Activated CD4-positive, alpha-beta memory T cell treated with anti-CD3 and anti-CD28 coated beads for 36 hours (primary cell): ENCODE measurements at regions not wholly inside any gene's neighbourhood (a gene's known extent, or its start where the extent isn't known, plus 50 kb on each side); places are given as distances from the start of the nearest gene placed in this dataset.

Experiments used
- CTCF ChIA-PET: fragments of 350-600 bp; sonication (Branson Sonifier 250); formaldehyde crosslinking; loops from one replicate; lab custom pipeline; 2021; ENCODE audit warnings: antibody characterized with exemption, inconsistent platforms; lab: Charles Lee
- POLR2A ChIA-PET: fragments of 350-600 bp; sonication (Branson Sonifier 250); formaldehyde crosslinking; loops from one replicate; lab custom pipeline; 2021; ENCODE audit warnings: antibody characterized with exemption; lab: Charles Lee
- DNase-seq: peaks from one replicate; pipeline ENCODE4 v3.0.0-alpha.2; 2020
- H3K27ac Mint-ChIP-seq: one replicate; pipeline ENCODE4 v1.8.0; 2021; ENCODE audit warnings: mixed read lengths
- H3K27me3 Mint-ChIP-seq: one replicate; pipeline ENCODE4 v1.8.0; 2021; ENCODE audit warnings: mixed read lengths
- H3K36me3 Mint-ChIP-seq: one replicate; pipeline ENCODE4 v1.8.0; 2021; ENCODE audit warnings: mixed read lengths
- H3K4me1 Mint-ChIP-seq: one replicate; pipeline ENCODE4 v1.8.0; 2021; ENCODE audit warnings: low read depth, mixed read lengths
- H3K4me3 Mint-ChIP-seq: one replicate; pipeline ENCODE4 v1.8.0; 2021; ENCODE audit warnings: mild to moderate bottlenecking, mixed read lengths
- H3K9me3 Mint-ChIP-seq: one replicate; pipeline ENCODE4 v1.8.0; 2021; ENCODE audit warnings: mixed read lengths
- intact Hi-C: fragments of 100-400 bp; cut with micrococcal nuclease; formaldehyde crosslinking; loops from one replicate; pipeline ENCODE4 v1.15.1; 2023

DNA sequence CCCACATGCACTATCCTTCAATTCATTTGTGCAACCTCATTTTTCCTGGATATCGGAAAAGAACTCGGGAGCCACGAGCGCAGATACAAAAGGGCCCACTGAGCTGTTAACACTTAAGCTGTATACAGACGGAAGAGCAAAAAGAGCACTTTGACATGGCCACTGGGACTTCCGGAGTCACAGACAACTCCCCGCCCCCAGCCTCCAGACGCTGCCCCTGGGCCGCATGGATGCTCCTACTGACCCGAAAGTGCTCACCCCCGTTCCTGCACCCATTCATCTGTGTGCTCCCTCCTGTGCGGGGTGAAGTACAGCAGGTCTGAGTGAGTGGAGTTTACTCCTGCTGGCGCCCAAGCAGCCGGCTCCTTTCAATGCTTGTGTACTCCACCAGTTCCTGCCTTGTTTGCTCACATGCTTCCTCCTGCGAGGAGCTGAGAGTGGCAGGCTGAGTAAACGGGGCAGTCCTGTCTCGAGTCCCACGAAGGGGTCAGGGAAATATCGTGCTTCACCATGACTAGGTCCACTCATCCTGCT lies 901.0 kb upstream of the CTNND2 start:
- CTCF ChIA-PET, result no interaction called here

DNA sequence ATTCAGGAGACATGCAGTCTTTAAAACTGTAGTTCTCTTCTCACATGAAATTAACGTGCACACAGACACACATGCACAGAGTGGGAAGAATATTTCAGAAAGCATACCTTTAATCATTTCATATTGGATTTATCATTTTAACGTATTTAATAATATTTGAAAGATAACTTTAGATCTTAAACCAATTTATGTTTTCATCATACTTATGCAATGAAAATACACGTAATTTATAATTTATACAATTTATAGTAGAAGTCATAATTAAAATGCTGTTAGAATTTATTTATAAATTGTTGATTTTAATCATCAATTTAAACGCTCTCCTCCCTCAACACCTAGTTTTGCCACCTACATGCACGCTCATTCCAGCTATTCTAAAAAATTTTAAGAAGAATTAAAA lies 894.9 kb upstream of the CTNND2 start:
- peaks cover 21% of the 10 kb centered on the region for H3K9me3 Mint-ChIP-seq
- H3K27ac Mint-ChIP-seq, result no peak overlapping the region
- CTCF ChIA-PET, result no interaction called here
- POLR2A ChIA-PET, result no interaction called here
- no peak for DNase-seq
- intact Hi-C loops, result no loop called here
- H3K4me1 Mint-ChIP-seq, result no peaks in the 10 kb centered on the region
- no peak overlapping the region for H3K4me3 Mint-ChIP-seq
- no peaks in the 10 kb centered on the region for H3K36me3 Mint-ChIP-seq
- no peaks in the 10 kb centered on the region for H3K27me3 Mint-ChIP-seq

More for the DNA sequence above, 901.0 kb upstream of the CTNND2 start:
- DNase-seq, result no peak
- POLR2A ChIA-PET, result no interaction called here
- no peaks in the 10 kb centered on the region for H3K36me3 Mint-ChIP-seq
- H3K27me3 Mint-ChIP-seq, result no peaks in the 10 kb centered on the region
- no peaks in the 10 kb centered on the region for H3K4me1 Mint-ChIP-seq
- intact Hi-C loops, result no loop called here
- peaks cover 13% of the 10 kb centered on the region for H3K9me3 Mint-ChIP-seq
- H3K27ac Mint-ChIP-seq, result no peak overlapping the region
- H3K4me3 Mint-ChIP-seq, result no peak overlapping the region

DNA sequence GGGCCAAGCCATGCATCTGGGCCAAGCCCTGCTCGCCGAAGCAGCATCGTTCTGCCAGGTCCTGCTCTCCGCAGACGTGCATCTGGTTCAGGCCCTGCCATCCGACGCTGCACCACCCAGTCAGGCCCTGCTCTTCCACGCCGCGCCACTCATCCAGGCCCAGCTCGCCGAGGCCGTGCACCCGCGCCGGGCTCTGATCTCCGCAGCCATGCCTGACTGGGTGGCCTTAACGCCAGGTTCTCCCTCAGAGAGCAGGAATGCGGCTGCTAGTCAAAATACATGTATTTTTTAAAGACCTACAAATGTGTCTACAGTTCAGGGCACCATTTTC lies 891.1 kb upstream of the CTNND2 start:
- intact Hi-C loops, result no loop called here
- H3K27me3 Mint-ChIP-seq, result no peaks in the 10 kb centered on the region
- no peak for DNase-seq
- CTCF ChIA-PET, result no interaction called here
- H3K27ac Mint-ChIP-seq, result no peak overlapping the region
- peaks cover 20% of the 10 kb centered on the region for H3K9me3 Mint-ChIP-seq
- no peaks in the 10 kb centered on the region for H3K36me3 Mint-ChIP-seq
- H3K4me1 Mint-ChIP-seq, result no peaks in the 10 kb centered on the region
- H3K4me3 Mint-ChIP-seq, result no peak overlapping the region
- POLR2A ChIA-PET, result no interaction called here

DNA sequence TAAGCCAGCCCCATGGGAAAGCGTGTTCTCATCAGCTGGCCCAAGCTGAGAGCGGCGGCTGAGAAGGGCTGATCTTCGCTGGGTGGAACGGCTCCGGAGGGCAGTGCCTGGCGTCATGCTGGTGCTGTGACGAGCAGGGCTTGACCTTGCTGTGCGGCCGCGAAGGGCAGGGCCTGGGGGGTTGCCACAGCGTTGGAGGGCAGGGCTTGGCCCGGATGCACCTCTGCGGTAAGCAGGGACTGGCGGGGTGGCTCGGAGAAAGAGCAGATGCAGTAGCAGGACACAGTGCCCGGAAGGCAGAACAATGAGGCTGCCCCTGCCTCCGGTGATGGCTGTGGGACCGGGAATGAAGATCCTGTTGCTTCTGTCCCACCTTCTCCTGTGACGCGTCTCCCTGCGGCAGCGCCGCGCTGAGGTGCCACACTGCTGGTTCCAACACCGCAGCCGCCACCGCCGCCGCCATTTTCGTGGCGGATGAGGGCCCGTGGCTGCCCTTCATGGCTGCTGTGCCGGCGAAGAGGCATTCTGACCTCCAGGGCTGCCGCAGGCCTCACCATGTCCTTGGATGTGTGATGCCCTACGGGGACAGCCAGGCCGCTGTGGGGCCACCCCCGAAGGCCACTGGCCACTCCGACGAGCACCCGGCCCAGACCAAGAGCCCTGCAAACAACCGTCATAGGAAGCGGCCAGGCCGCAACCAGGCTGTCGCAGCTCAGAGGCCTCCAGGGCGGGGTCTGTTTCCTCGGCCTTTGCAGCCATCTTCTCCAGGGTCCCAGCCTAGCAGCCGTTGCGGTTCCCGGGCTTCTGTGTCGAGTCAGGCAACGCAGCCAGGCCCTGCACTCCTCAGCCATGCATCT lies 890.5 kb upstream of the CTNND2 start:
- ChIA-PET POLR2A (no interaction called here), CTCF (no interaction called here)
- H3K36me3 Mint-ChIP-seq, result no peaks in the 10 kb centered on the region
- H3K27ac Mint-ChIP-seq, result no peak overlapping the region
- peaks cover 20% of the 10 kb centered on the region for H3K9me3 Mint-ChIP-seq
- no peaks in the 10 kb centered on the region for H3K4me1 Mint-ChIP-seq
- no peaks in the 10 kb centered on the region for H3K27me3 Mint-ChIP-seq
- H3K4me3 Mint-ChIP-seq, result no peak overlapping the region
- intact Hi-C loops, result no loop called here
- no peak for DNase-seq

DNA sequence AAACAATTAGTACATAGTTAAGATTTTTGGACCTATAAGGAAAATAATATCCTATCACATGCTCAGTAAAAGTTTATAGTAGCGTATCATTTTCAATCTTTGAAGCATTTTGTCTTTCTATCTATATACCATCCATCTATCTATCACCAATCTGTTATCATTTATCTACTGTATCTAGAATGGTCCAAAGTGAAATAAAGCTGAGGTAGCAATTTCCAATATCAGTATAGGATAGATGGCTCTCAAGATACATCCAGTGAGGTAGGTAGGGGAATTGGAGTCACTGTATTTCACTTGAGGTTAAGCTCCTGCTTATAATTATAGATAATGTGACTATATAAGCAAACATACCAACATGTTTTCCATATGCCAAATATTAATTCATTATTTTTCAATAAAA lies 889.1 kb upstream of the CTNND2 start:
- Mint-ChIP-seq H3K4me3 (no peak overlapping the region), H3K27ac (no peak overlapping the region)
- intact Hi-C loops, result no loop called here

DNA sequence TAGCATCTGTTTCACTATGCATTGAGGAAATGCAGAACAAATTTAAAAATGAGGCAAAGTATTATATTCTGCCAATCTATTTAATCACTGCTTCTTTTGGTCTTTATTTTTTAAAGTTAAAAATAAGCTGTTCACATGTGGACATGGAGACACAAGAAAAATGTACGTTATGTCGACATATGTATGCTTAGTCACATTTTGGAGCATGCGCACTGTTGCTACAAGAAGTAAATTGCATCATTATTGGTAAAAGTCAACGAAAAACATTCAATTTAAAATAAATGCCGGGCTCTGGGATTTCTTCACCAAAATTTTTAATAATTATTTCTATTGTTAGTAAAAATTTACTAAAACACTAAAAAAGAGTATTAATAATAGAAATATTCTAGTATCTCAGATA lies 876.3 kb upstream of the CTNND2 start:
- no peaks in the 10 kb centered on the region for H3K36me3 Mint-ChIP-seq
- DNase-seq, result no peak
- ChIA-PET POLR2A (no interaction called here), CTCF (no interaction called here)
- H3K4me3 Mint-ChIP-seq, result no peak overlapping the region
- no peak overlapping the region for H3K27ac Mint-ChIP-seq
- peaks cover 16% of the 10 kb centered on the region for H3K9me3 Mint-ChIP-seq
- intact Hi-C loops, result no loop called here
- H3K27me3 Mint-ChIP-seq, result no peaks in the 10 kb centered on the region
- H3K4me1 Mint-ChIP-seq, result no peaks in the 10 kb centered on the region

More for the DNA sequence above, 889.1 kb upstream of the CTNND2 start:
- Mint-ChIP-seq H3K4me1 (no peaks in the 10 kb centered on the region), H3K27me3 (no peaks in the 10 kb centered on the region), H3K9me3 (peaks cover 26% of the 10 kb centered on the region), H3K36me3 (no peaks in the 10 kb centered on the region)
- DNase-seq, result no peak
- ChIA-PET POLR2A (no interaction called here), CTCF (no interaction called here)

DNA sequence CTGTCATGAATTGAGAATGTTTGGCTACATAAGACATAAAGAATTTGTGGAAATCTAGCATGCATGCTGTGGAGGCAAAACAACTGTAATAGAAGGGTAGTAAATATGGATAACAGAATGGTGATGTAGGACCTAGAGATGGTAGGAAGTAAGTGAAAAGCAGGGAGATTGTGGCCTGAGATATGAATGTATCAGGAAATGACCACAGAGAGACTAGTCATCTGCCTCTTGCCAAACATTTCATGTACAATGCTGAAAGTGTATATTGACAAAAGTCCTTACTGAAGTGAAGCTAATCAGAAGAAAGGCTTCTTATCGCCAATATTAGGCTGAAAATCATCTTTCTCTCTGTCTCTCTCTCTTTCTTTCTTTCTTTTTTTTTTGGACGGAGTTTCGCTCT lies 873.1 kb upstream of the CTNND2 start:
- Mint-ChIP-seq H3K4me3 (no peak overlapping the region), H3K36me3 (no peaks in the 10 kb centered on the region), H3K27ac (no peak overlapping the region), H3K4me1 (no peaks in the 10 kb centered on the region), H3K9me3 (peaks cover 22% of the 10 kb centered on the region), H3K27me3 (no peaks in the 10 kb centered on the region)
- POLR2A ChIA-PET, result no interaction called here
- intact Hi-C loops, result no loop called here
- DNase-seq, result no peak
- CTCF ChIA-PET, result no interaction called here

DNA sequence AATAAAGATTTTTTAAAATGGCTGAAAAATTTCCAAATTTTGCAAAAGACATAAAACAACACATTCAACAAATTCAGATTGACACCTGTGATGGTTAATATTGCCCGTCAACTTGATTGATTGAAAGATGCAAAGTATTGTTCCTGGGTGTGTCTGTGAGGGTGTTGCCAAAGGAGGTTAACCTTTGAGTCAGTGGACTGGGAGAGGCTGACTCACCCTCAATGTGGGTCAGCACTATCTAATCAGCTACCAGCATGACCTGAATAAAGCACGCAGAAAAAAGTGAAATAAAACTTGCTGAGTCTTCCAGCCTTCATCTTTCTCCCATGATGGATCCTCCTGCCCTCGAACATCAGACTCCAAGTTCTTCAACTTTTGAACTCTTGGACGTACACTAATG lies 868.0 kb upstream of the CTNND2 start:
- ChIA-PET CTCF (no interaction called here), POLR2A (no interaction called here)
- Mint-ChIP-seq H3K27me3 (no peaks in the 10 kb centered on the region), H3K27ac (no peak overlapping the region), H3K36me3 (no peaks in the 10 kb centered on the region), H3K4me3 (no peak overlapping the region), H3K9me3 (peaks cover 17% of the 10 kb centered on the region), H3K4me1 (no peaks in the 10 kb centered on the region)
- DNase-seq, result no peak
- intact Hi-C loops, result no loop called here

DNA sequence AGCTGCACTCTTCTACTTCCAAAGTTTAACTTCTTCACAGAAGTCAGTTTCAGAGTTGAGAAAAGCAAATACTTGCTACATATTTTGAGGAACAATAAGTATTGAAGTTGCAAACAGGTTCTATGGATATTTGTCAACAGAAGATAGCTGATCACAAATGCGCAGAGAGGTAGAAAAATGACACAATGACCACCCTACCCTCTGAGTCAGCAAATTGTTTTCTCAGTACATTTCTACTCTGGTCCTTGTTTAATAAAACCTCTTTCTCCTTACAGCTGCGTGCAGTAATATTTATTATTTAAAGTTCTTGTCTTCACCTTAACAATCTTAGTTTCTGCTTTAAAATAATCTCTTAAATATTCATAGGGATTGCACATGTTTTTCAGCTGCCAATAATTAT lies 855.1 kb upstream of the CTNND2 start:
- no peaks in the 10 kb centered on the region for H3K27me3 Mint-ChIP-seq
- POLR2A ChIA-PET, result no interaction called here
- no peaks in the 10 kb centered on the region for H3K36me3 Mint-ChIP-seq
- CTCF ChIA-PET, result no interaction called here
- H3K4me3 Mint-ChIP-seq, result no peak overlapping the region
- no peaks in the 10 kb centered on the region for H3K4me1 Mint-ChIP-seq
- intact Hi-C loops, result no loop called here
- DNase-seq, result no peak
- H3K27ac Mint-ChIP-seq, result no peak overlapping the region
- peaks cover 24% of the 10 kb centered on the region for H3K9me3 Mint-ChIP-seq

DNA sequence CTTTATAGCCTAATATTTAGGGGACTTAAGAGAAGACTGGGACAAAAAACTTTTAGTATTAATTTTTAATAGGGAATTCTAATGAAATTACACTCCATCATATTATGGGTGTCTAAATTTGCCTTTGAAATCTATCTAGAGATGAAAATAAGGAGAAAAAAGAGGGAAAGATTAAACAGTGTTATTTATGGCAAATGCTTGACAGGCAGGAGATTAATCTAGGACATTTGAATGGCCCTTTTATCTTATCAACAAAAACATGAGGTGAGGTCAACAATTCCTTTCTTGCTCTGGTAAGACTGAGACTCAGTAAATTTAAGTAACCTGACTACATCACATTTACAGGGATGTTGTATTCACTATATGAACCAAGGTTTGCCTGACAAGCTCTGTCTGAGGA lies 852.8 kb upstream of the CTNND2 start:
- CTCF ChIA-PET, result no interaction called here
- no peak overlapping the region for H3K27ac Mint-ChIP-seq

DNA sequence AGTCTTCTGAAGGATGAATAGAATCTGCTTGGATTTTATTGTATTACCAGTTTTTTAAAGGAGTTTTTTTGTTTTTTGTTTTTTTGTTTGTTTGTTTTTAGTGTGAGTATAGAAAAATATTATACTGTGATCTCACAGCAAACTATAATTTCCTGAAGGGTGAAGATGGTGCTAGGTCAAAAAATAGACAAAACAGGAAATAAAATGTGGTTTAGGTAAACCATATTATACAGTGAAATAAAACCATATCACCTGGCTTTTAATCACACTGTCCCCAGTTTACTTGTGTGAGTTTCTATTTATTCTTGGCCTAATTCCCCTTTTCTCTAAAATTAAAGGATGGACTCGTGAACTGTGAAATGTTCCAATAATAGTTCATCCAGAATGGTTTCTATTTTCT lies 841.3 kb upstream of the CTNND2 start:
- Mint-ChIP-seq H3K4me1 (no peaks in the 10 kb centered on the region), H3K9me3 (peaks cover 11% of the 10 kb centered on the region), H3K27me3 (no peaks in the 10 kb centered on the region), H3K36me3 (no peaks in the 10 kb centered on the region), H3K4me3 (no peak overlapping the region), H3K27ac (no peak overlapping the region)
- DNase-seq, result no peak
- POLR2A ChIA-PET, result no interaction called here
- CTCF ChIA-PET, result no interaction called here
- intact Hi-C loops, result no loop called here

More for the DNA sequence above, 852.8 kb upstream of the CTNND2 start:
- Mint-ChIP-seq H3K36me3 (no peaks in the 10 kb centered on the region), H3K9me3 (peaks cover 30% of the 10 kb centered on the region), H3K4me1 (no peaks in the 10 kb centered on the region), H3K27me3 (no peaks in the 10 kb centered on the region), H3K4me3 (no peak overlapping the region)
- DNase-seq, result no peak
- POLR2A ChIA-PET, result no interaction called here
- intact Hi-C loops, result no loop called here

DNA sequence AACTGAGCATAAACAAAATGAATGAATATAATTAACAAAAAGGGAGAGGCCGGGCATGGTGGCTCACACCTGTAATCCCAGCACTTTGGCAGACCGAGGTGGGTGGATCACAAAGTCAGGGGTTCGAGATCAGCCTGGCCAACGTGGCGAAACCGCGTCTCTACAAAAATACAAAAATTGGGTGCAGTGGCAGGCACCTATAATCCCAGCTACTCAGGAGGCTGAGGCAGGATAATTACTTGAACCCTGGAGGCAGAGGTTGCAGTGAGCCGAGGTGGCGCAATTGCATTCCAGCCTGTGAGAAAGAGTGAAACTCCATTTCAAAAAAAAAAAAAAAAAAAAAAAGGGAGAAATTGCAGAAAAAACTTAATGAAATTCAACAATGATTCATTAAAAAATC lies 839.3 kb upstream of the CTNND2 start:
- ChIA-PET POLR2A (no interaction called here), CTCF (no interaction called here)

DNA sequence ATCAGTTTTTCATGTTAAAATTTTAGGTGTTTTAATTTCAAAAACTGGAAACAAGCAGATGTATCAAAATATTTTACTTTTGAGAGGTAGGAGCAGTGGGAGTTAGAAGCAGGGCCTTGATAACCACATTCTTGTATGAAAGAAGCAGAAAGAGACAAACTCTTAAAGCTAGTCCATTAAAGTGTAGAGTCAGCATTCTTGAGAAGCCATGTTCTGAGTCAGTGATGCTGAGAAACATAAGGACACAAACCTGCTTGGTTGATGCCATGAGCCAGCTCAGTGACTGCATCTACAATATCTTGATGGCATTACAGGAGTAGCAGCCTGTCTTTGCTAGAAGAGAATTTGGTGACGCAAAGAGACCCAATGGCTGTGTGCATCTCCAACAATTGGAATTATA lies 826.1 kb upstream of the CTNND2 start:
- no peaks in the 10 kb centered on the region for H3K36me3 Mint-ChIP-seq
- no peak for DNase-seq
- H3K27ac Mint-ChIP-seq, result no peak overlapping the region
- ChIA-PET CTCF (no interaction called here), POLR2A (no interaction called here)
- no peaks in the 10 kb centered on the region for H3K27me3 Mint-ChIP-seq
- peaks cover 37% of the 10 kb centered on the region for H3K9me3 Mint-ChIP-seq
- H3K4me1 Mint-ChIP-seq, result no peaks in the 10 kb centered on the region
- intact Hi-C loops, result no loop called here
- no peak overlapping the region for H3K4me3 Mint-ChIP-seq

More for the DNA sequence above, 839.3 kb upstream of the CTNND2 start:
- no peak for DNase-seq
- H3K36me3 Mint-ChIP-seq, result no peaks in the 10 kb centered on the region
- intact Hi-C loops, result no loop called here
- H3K4me1 Mint-ChIP-seq, result no peaks in the 10 kb centered on the region
- no peak overlapping the region for H3K4me3 Mint-ChIP-seq
- no peak overlapping the region for H3K27ac Mint-ChIP-seq
- peaks cover 10% of the 10 kb centered on the region for H3K9me3 Mint-ChIP-seq
- H3K27me3 Mint-ChIP-seq, result no peaks in the 10 kb centered on the region
